AG09309 (cell line): ENCODE measurements at regions not wholly inside any gene's neighbourhood (a gene's known extent, or its start where the extent isn't known, plus 50 kb on each side); places are given as distances from the start of the nearest gene placed in this dataset.

Source experiments
- DNase-seq: peaks from one replicate; pipeline ENCODE4 v3.0.0-alpha.2; 2010; ENCODE audit warnings: low read depth
- H3K4me3 ChIP-seq: 2 replicates; pipeline ENCODE4 v1.5.1; 2011; ENCODE audit warnings: mild to moderate bottlenecking, low read depth, low read length, moderate library complexity; ENCODE audit not compliant: control insufficient read depth
- CTCF ChIP-seq: IDR thresholded peaks from 2 replicates; pipeline ENCODE4 v1.5.1; 2011; ENCODE audit warnings: mild to moderate bottlenecking, low read depth, low read length, inconsistent platforms; ENCODE audit not compliant: insufficient read depth, control insufficient read depth; ENCODE audit errors: missing control alignments

GRCh38 chr3:102668247-102668646 lies 233.4 kb downstream of the ZPLD1 start:
- TF ChIP-seq CTCF = no peak
- H3K4me3 ChIP-seq = no peak overlapping the region
- no peak for DNase-seq

- TF ChIP-seq CTCF = no peak
- no peak for DNase-seq
- no peak overlapping the region for H3K4me3 ChIP-seq
Observed at GRCh38 chr3:102670986-102671385, 236.2 kb downstream of the ZPLD1 start.

- no peak for TF ChIP-seq CTCF
- DNase-seq = no peak
Observed at GRCh38 chr3:102672305-102672704, 237.5 kb downstream of the ZPLD1 start.

GRCh38 chr3:102673271-102674115 lies 238.7 kb downstream of the ZPLD1 start:
- peak; percentile 2 for DNase-seq
- TF ChIP-seq CTCF = peak; percentile 87
- H3K4me3 ChIP-seq = no peak overlapping the region

More at GRCh38 chr3:102672305-102672704, 237.5 kb downstream of the ZPLD1 start:
- H3K4me3 ChIP-seq = no peak overlapping the region

GRCh38 chr3:102674284-102674683 lies 239.5 kb downstream of the ZPLD1 start:
- H3K4me3 ChIP-seq = no peak overlapping the region
- no peak for TF ChIP-seq CTCF
- no peak for DNase-seq

GRCh38 chr3:102676424-102676823 lies 241.6 kb downstream of the ZPLD1 start:
- H3K4me3 ChIP-seq = no peak overlapping the region
- DNase-seq = no peak
- no peak for TF ChIP-seq CTCF

- no peak for TF ChIP-seq CTCF
- no peak overlapping the region for H3K4me3 ChIP-seq
- no peak for DNase-seq
Observed at GRCh38 chr3:102682741-102683140, 247.9 kb downstream of the ZPLD1 start.
